Glomerular visceral epithelial cell (primary cell): ENCODE measurements at regions not wholly inside any gene's neighbourhood (a gene's known extent, or its start where the extent isn't known, plus 50 kb on each side); places are given as distances from the start of the nearest gene placed in this dataset.

Experiments
- DNase-seq: peaks from one replicate; pipeline ENCODE4 v3.0.0-alpha.2; 2016; ENCODE audit errors: extremely low spot score

GRCh38 chr5:159536646-159537045 is 206.4 kb upstream of the IL12B start:
- DNase-seq, result no peak

- no peak for DNase-seq
Measured at GRCh38 chr5:159539678-159540077, 209.4 kb upstream of the IL12B start.

DNA sequence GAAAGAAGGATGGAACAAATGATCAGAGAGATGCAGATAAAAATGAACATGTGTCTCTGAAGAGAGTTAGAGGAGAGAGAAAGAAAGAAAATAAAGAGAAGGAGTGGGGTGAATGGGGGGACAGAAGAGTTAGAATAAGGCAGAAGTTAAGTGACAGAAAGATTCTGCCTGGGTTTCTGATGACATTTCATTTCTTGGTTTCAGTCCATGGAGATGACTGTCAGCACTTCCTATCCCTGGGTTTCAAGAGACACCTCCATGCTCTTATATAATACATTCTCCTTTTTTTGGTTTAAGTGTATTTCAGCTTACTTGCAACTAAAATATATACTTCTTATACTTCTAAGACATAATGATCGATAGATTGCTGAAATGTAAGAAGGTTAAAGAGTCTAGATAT is 213.0 kb upstream of the IL12B start:
- DNase-seq, result no peak

DNA sequence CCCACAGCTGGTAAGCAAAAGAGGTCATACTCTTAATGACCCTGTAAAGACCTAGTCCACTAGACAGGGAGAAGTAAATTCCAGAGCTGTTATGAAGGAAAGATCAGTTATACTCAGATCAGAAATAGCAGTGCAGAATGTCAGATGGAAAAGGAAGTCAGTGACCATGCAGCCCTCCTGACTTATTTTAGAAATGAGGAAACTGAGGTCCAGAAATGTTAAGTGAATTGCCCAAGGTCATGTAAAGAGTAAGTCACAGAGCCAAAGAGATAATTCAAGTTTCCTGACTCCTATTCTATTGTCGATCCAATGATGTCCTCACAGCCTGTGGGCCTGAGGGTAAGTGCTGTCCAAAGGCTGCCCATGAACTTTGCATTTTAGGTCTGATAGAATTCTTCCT is 214.9 kb upstream of the IL12B start:
- no peak for DNase-seq

DNA sequence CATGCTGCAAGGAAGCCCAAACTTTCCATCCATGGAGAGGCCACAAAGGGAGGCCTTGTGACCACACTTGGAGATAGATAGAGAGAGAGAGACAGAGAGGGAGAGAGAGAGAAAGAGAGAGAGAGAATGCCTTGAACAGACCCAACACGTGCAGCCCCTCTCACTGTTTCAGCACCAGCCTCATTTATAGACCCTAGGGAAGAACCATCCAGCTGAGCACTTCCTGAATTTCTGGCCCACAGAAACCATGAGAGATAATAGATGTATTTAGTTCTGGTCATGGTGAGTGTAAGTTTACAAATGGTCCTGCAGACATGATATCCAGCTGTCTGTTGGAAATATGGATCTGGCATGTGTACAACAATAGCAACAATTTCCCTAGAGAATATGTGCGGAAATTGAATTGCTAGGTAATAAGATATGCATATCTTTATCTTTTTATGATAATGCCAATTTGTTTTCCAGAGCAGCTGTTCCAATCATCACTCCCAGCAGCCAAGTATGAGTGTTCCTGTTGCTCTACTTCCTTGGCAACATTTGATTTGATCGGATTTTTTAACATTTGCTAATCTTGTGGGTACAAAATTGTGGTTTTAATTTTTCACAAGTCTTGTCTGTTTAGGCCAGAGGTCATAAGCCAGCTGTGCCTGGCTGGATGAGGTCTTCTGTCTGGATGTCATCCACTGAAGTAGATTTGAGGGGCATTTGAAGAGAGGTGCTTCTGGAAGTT is 217.3 kb upstream of the IL12B start:
- no peak for DNase-seq

DNA sequence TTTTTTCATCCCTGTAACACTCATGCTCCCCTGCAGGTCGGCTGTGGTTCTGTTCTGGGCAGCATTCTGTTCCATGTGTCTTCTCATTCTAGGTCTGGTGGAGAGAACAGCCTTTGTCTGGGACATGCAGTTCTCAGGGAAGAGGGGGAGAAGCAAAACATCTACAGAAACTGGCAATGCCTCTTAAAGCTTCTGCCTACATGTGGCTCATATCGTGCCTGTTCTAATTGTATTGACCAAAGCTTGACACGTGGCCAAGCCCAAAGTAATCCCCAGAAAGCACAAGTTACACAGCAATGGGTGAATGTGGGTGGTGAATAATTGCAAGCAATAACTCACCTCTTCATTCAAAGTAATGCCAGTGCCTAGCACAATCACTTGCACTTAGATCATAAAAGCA is 218.2 kb upstream of the IL12B start:
- no peak for DNase-seq

DNA sequence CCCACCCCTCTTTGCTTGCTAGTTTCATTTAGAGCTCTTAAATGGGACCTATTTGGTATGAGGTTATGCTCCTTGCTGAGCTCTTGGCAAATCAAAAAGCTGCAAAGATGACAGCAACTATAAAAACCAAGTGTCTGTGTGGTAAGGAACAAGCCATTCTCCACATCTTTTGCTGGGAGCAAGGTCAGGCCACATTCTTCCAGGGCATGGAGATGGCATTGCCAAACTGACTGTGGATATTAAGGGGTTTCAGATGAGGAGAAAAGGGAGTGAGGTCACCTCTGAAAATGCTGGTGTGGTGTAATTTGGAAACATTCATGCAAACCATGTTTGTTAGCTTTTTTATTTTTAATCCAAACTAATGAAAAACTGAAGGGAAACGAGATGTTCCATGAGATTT is 218.8 kb upstream of the IL12B start:
- DNase-seq, result no peak

DNA sequence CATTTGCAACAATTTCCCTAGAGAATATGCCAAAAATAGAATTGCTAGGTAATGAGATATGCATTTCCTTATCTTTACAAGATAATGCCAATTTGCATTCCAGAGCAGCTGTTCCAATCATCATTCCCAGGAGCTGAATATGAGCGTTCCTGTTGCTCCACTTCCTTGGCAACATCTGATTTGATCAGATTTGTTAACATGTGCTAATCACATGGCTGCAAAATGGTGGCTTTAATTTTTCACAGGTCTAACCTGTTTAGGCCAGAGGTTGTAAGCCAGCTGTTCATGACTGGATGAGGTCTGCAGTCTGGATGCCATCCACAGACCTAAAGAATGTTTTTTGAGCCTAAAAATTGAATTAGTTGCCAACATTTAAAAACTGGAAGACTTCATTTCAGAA is 220.7 kb upstream of the IL12B start:
- DNase-seq, result no peak

DNA sequence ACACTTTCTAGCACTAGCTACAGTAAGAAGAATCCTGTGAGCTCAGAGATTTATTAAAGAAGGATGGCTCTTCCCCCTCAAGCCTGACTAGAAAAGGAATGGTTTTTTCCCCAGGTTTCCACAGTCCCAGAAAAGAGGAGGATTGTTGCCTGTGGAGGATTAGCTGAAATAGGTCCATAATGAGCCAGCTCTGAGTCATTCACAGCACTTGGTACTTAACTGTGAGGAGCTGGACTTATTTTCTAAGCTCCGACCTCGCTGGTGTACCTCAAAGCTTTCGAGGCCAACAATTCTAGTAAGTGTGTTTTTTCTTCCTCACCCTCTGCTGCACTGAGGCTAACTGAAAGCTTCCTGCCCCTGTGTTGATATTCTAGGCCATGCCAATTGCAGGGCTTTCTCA is 222.5 kb upstream of the IL12B start:
- DNase-seq, result peak; percentile 3

- no peak for DNase-seq
Measured at GRCh38 chr5:159553792-159554191, 223.5 kb upstream of the IL12B start.

DNA sequence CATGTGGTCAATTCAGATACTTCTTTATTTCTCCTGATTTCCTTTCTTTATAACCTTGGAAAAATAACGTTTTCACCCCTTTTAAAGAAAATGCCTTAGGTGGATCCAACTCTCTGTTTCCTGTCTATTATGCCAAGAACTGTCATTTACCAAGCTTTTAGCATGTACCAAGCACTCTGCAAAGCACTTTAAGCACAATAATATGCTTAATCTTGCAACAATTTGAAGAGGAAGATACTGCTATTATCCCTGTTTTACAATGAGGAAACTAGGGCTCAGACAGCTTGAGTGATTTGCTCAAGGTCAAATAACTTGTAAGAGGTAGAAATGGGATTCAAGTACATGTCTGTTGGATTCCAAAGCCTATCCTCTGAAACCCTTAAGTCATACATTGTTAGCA is 224.8 kb upstream of the IL12B start:
- no peak for DNase-seq

GRCh38 chr5:159559337-159559736 is 229.1 kb upstream of the IL12B start:
- DNase-seq, result no peak

- DNase-seq, result no peak
Measured at GRCh38 chr5:159560088-159560487, 229.8 kb upstream of the IL12B start.

GRCh38 chr5:159564031-159564430 is 233.7 kb upstream of the IL12B start:
- no peak for DNase-seq

DNA sequence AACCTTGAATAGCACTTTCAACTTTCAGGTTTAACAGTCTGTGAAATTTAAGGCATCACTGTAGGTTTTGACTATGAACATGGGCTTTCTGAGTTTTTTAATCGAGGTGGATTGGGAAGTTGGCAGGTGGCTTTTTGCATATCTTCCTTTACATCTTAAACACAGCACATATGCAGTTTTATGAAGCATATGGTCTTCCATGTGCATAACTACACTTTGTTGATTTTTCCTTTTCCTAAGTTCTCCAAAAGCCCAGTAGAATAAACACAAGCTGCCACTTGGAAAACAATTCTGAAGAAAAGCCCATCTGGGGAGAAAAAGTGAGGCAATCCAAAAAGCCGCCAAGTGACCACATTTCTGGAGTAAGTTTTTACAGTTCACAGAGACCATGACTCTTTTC is 236.5 kb upstream of the IL12B start:
- DNase-seq, result no peak

DNA sequence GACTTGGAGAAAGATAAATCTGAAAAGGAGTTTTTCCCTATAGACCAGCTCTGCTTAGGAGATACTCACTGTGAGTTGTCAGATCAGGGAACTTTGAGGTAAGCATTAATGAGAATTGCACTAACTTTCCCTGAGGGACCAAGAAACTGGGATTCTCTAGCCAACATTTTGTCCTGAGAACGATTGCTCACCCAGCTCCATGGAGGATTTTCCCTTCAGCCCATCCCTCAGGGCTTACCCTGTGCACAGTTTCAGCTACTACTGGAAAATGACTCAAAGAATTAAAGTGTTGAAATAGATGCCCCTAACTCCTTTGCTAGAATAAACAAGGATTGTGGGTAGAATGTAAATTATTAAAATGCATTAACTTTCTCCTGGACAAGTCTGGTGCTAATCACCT is 237.2 kb upstream of the IL12B start:
- no peak for DNase-seq

DNA sequence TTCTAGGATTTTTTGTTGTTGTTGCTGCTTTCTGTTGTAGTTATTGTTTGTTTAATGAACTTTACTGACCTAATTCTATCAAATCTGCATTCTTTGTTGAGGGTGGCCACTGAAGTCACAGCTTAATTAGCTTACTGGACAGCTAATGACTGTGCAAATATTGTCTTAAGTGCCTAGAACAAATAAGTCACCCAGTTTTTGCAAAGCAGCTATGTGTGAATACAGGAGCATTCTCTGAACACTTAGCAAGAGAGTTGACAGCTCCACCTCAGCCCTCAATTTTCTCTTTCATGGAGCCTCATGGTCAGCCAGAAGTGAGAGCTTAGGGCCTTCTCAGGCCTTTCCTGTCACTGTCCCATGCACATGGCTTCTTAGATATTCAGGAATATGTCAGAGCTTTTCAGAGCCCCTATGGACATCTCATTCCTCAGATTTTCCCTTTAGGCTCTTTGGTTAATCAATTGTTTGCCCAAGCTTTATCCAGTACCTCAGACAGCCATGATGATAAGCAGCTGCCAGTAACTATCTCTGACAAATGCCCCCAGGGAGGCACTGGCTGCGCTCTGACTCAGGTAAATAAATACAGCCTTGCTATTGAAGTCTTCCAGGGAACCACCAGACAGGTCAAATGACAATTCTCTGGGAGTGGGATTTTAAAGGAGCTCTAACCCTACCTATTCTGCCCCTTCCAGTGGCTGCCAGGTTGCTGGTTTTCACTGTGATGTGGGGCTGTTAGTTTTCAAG is 241.4 kb upstream of the IL12B start:
- DNase-seq, result no peak

DNA sequence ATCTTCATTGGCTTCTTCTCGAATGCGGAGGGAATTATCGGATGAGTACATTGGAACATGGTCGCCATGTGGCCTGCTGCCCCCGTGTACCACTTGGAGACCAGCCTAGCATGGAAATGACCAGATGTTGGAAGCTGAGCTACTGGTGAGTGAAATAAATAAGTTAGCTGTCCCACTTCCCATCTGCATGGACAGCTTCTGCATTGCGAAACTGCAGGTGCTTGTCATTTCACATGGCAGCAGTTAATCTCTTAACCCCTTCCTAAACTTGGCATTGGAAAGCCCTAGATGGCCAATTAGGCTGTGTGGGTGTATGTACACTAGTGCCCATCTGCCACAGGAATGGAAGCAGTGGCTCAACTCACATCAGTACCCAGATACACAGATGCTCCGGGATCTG is 246.6 kb upstream of the IL12B start:
- no peak for DNase-seq

- DNase-seq, result peak; percentile 97
Measured at GRCh38 chr5:159581502-159582249, 251.4 kb upstream of the IL12B start.

DNA sequence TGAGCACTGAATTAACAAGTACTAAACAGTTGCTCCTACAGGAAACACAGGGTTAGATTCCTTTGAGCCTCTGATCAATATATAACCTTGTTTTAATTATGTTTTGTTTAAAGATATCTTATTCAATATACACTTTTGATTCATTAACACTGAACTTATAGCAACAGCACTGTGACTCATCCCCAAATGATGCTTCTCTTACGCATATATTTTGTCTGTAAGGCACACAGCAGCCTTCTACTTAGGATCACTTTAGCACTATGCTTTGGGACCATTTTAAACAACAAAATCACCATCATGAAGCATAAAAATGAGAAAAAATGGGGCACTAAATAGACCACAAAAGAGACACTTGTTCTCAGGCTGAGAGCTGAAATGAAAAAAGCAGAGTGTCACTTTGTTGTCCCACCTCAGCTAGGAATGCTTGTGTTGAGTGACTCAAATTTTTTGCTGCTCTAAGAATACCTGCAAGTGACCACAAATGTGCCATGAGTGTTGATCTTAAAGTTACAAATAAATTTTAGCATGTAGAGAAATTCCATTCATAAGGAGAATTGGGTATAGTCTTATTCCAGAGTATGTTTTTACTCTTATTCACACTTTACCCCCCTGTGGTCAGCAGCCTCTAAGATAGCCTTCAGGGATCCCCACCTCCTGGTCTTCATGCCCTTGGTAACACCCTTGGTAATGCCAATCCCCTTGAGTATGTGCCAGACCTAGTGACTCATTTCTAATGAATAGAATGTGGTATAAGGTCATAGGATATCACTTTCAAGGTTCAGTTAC is 252.7 kb upstream of the IL12B start:
- DNase-seq, result peak; percentile 64

DNA sequence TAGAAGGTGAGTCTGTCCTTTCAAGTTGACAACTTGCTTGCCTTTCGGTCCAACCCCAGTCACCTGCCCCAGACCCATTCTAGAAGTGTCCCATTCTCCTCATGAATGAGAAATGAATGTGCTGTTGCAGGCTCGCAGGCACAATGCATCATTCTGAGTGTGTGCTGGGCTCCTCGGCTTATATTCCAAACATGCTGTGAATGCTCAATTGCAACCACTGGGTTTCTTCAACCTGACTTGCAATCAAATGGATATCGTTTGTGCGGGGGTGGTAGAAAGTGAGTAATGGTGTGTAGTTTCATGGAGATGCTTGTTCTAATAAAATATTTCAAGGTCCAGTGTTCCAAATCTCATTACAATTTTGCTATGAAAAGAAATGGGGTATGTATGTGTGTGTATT is 256.6 kb upstream of the IL12B start:
- DNase-seq, result no peak

- DNase-seq, result no peak
Measured at GRCh38 chr5:159588941-159589340, 258.7 kb upstream of the IL12B start.
